ENCODE measurements at regions not wholly inside any gene's neighbourhood (a gene's known extent, or its start where the extent isn't known, plus 50 kb on each side); places are given as distances from the start of the nearest gene placed in this dataset.
A peak's percentile ranks its signal among the peaks of the same experiment; 100 is the strongest.
"Not testable (repeated sequence)": the region's sequence is repeated elsewhere in the genome, so short reads cannot be mapped to it uniquely, and the experiment has no call there.

DNA sequence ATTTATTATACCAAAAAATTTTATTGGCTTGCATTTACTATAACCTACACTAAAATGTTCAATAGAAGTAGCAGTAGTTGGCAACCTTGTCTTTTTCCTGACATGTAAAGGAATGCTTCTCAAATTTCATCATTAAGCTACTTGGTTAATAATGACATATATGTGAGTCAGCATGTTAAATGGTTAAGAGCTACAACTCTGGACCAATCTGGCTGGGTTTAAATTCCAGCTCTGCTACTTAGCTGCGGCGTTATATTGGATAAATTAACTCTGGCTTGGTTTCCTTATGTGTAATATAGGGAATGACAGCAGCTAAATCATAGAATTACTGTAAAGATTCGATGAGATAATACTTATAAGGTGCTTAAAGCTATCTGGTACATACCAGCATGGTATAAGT is 53.7 kb upstream of the OTOGL start:
- no peak for DNase-seq

DNA sequence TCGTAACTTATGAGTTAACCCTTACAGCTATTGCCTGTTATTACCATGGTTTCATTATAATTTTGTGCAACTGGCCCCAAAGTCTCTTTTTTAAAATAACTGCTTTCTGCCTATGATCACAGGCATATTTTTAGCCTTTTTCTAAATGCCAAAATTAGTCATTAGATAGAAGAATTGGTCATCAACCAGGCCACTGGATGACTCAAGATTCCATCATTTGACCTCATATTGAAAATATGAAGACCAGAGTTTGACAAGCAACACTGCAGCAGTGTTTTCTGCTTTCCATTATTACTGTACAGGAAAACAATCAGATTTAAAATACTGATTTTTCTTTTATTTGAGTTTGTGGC is 54.7 kb upstream of the OTOGL start:
- DNase-seq: no peak

DNA sequence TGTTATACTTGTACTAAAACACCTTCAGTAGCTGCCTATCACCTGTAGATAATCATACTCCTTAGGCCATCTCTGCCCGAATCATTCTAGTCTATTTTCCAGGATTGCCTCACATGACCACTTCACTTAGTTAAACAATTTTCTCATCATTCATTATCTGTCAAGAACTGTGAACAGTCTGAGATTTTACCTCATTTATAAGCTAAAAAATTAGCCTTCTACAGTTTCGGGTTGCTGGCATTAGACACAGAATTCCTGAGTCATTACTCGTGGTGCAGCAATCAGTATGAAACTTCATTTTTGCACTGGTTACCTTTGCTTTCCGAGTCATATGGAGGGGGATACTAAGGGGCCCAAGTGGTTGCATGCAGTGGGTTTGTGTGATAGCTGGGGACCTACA is 57.6 kb upstream of the OTOGL start:
- DNase-seq: no peak

DNA sequence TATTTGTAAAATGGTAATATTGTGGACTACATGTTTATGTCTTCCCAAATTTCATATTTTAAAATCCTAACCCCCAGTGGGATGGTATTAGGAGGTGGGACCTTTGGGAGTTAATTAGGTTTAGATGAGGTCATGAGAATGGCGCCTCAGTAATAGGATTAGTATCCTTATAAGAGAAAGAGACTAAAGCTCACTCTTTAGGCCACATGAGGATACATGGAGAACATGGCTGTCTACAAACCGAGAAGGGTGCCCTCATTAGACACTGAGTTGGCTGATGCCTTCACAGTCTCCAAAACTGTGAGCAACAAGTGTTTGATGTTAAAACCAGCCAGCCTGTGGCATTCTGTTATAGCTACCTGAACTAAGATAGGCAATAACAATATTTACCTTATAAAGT is 58.3 kb upstream of the OTOGL start:
- no peak for DNase-seq

DNA sequence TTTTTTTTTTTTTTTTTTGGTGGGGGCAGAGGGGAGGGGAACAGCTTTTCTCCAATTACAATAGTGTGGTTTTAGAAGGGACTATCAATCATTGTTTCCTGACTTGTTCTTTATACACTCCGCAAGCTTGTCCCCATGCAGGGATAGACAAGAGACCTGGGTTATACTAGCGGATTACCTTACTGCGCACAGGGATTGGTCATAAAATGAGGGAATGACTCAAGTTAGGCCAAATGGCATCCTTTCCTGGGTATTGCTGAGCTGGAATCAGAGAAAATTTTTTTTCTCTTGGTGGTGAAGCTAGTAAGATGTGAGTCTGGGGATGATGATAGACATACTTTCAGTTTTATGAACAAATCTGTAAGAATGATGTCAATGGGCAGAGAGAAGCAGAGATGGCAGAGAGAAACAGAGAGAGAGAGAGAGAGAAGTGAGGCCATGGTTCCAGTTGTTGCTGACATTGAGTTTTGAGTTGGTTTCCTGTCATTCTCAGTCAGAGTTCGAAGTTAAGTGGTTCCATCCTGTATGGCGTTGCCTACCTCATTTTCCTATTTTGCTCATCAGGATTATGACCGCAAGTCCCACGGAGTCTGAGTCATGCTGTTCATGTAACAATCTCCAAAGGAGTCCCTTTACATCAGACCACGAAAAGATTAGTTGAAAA is 59.1 kb upstream of the OTOGL start:
- no peak for DNase-seq

- no peak for DNase-seq
Observed at GRCh38 chr12:80038062-80038560, 61.2 kb upstream of the OTOGL start.

- DNase-seq: peak in 1 of 56 donors; percentile 4
Observed at GRCh38 chr12:80033448-80033847, 65.9 kb upstream of the OTOGL start.

DNA sequence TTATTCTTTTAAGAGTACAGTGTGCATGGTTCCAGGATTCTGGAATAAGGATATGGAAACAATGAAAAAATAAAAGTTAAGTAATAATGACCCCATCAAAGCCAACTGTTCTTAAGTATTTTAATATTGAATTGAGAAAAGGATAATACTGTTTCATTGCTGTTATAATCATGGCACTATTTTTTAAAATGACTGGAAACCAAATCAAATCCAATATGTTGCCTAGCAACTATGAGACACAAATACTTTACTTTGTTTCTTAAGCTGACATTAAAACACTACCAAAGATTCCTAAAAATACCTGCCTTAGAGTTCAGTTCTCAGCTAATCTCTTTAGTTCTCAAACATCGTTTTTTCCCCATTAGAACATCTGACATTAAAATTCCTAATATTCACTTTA is 66.4 kb upstream of the OTOGL start:
- no peak for DNase-seq

GRCh38 chr12:80031229-80031628 is 68.1 kb upstream of the OTOGL start:
- no peak for DNase-seq

DNA sequence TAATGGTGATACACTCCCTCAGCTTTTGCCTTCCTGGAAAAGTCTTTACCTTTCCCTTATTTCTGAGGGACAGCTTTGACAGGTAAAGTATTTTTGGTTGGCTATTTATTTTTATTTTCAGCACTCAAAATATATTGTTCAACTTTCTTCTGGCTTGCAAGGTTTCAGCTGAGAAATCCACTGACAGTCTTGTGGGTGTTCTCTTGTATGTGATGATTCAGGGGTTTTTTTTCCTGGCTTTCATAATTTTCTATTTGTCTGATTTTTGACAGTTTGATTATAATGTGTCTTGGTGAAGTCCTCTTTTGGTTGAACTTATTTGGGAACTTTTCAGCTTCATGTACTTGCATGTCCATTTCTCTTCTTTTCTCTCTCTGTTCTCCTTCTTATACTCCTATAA is 73.7 kb upstream of the OTOGL start:
- DNase-seq: no peak

DNA sequence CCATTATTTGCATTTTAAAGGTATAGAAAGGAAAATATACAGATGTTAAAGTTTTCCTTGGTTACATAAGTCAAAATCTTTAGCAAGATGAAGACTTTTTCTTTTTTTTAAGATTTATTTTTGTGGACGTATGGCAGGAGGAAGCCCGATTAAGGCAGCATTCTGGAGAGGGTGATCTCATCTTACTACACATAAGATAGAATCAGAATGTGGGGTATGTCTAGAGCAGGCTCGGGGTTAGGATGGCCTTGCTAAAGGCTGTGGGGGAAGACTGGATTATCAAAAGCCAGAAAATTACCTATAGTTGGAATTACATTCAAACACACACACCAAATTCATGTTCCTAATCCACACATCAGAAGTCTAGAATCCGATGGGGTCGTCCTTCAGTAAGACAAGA is 79.6 kb upstream of the OTOGL start:
- no peak for DNase-seq

DNA sequence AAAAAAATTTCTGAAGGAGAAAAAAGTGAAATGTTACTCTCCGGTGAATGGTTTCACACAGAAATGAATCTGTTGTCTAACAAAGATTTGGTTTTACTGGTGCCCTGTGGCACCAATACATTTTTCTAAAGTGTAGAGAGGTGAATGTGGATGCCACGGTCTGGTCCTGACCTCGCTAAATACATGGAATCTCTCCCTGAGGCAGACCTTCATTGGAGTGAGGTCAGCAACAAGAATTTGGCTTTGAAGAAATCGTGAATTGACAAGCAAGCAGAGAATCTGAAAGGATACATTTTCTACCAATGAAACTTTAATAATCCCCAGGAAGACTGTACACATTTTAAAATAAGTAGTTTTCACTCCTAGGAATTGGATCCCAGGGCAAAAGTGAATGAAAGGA is 81.2 kb upstream of the OTOGL start:
- DNase-seq: no peak

DNA sequence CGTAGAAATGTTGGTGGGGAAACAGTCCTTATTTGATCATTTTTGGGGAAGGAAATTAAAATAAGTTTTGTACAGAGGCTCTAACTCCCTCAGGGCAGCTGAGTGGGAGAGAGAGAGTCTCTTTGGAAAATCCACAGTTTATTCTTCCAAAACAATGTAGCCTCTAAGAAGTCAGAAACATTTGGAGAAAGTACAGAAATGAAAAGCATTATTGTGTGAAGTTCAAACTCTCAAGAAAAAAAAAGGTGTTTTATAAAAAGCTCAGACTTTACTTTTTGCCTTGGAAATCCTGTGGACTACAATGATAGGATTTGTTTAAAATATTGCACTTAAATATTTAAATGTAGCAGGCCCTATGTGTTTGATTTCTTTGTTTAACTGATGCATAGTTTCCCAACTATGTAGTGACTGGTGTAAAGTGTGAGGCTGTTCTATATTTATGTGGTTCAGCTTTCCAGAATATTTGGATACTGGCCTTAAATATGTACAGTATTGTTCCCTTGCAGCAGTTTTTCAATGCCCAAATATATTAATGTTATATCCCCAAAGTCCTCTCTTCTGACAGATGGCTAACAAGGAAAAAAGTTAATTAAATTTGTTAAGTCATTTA is 82.0 kb upstream of the OTOGL start:
- DNase-seq: no peak

GRCh38 chr12:80016684-80017083 is 81.8 kb upstream of the PPP1R12A start:
- no peak for DNase-seq

GRCh38 chr12:80015660-80016059 is 80.8 kb upstream of the PPP1R12A start:
- no peak for DNase-seq

- DNase-seq: not testable (repeated sequence)
Observed at GRCh38 chr12:80003744-80004143, 68.8 kb upstream of the PPP1R12A start.

DNA sequence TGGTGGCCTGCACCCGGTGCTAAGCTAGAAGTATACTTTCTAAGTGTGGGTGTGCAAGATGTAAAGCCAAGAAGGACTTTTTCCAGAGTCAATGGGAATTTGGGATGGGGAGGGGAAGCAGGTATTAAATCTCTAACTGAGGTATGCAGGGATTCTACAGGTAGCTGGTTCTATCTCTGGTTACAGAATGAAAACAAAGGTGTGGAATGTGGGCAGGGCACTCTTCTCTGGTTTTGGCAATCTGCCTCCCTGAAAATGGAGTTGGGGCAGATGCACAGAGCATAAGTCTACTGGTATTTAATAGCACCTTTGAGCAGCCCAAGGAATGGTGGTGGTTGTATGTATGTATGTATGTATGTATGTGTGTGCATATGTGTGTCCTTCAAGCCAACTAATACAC is 66.7 kb upstream of the PPP1R12A start:
- no peak for DNase-seq

DNA sequence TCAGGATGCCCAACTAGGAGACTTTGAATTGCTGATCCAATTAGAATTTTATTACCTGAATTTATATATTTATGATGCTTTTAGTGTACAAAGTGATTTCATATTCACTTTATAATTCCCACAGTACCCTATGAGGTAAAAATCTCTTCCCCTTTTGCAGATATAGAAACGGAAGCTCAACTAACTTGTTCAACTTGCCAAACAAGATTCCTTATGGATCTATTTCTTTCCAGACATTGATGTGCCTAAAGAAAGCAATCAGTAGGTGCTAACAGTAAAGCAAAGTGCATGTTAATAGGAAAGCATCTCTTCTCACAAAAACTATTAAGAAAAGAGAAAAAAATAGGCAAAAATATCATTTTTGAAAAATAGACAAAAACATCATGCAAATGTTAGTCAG is 65.9 kb upstream of the PPP1R12A start:
- DNase-seq: no peak

DNA sequence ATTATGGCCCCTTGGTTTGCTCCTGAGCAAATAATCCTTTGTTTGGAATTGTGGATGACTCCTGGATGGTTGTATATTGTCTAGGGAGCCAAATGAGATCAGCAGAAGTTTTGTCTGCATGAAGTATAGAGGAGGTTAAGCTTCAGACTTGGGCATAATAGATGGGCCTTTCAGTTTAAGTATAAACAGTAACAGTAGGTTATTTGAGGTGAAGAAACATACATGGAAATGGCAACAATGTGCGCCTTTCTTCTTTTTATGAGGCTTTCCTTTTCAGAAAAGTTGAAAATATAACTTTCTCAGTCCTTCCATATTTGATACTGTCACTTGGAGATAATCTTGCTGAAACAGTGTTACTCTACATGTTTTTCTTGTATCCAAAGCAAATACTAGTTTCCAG is 63.7 kb upstream of the PPP1R12A start:
- DNase-seq: no peak

- no peak for DNase-seq
Observed at GRCh38 chr12:79997096-79997791, 62.3 kb upstream of the PPP1R12A start.

- DNase-seq: not testable (repeated sequence)
Observed at GRCh38 chr12:79995385-79996084, 60.6 kb upstream of the PPP1R12A start.
